ENCODE measurements at regions not wholly inside any gene's neighbourhood (a gene's known extent, or its start where the extent isn't known, plus 50 kb on each side); places are given as distances from the start of the nearest gene placed in this dataset.

GRCh38 chr6:14757418-14757817 lies 488.5 kb upstream of the JARID2 start:
- no peak for DNase-seq (ENCODE audit: low read depth, low spot score)
- no peak overlapping the region for H3K27ac Mint-ChIP-seq (ENCODE audit: unreplicated experiment)
- H3K27me3 Mint-ChIP-seq (ENCODE audit: low read depth), result no peaks in the 10 kb centered on the region
- peaks cover 2% of the 10 kb centered on the region for H3K9me3 Mint-ChIP-seq
- no peak for TF ChIP-seq CTCF (conservative IDR thresholded peaks at IDR 0.05)
- H3K36me3 Mint-ChIP-seq (ENCODE audit: low read depth), result no peaks in the 10 kb centered on the region
- no peak overlapping the region for H3K4me3 Mint-ChIP-seq
- peaks cover 5% of the 10 kb centered on the region for H3K4me1 Mint-ChIP-seq

GRCh38 chr6:14758421-14759081 lies 487.3 kb upstream of the JARID2 start:
- no peak for DNase-seq (ENCODE audit: low read depth, low spot score)
- no peak for TF ChIP-seq CTCF (conservative IDR thresholded peaks at IDR 0.05)
- H3K4me3 Mint-ChIP-seq, result no peak overlapping the region
- no peaks in the 10 kb centered on the region for H3K27me3 Mint-ChIP-seq (ENCODE audit: low read depth)
- no peak overlapping the region for H3K27ac Mint-ChIP-seq (ENCODE audit: unreplicated experiment)
- H3K4me1 Mint-ChIP-seq, result peaks cover 10% of the 10 kb centered on the region
- H3K9me3 Mint-ChIP-seq, result peaks cover 2% of the 10 kb centered on the region
- no peaks in the 10 kb centered on the region for H3K36me3 Mint-ChIP-seq (ENCODE audit: low read depth)

GRCh38 chr6:14759976-14760672 lies 485.7 kb upstream of the JARID2 start:
- H3K4me1 Mint-ChIP-seq, result peaks cover 4% of the 10 kb centered on the region
- H3K36me3 Mint-ChIP-seq (ENCODE audit: low read depth), result no peaks in the 10 kb centered on the region
- no peak for DNase-seq (ENCODE audit: low read depth, low spot score)
- H3K4me3 Mint-ChIP-seq, result no peak overlapping the region
- no peak for TF ChIP-seq CTCF (conservative IDR thresholded peaks at IDR 0.05)
- no peak overlapping the region for H3K27ac Mint-ChIP-seq (ENCODE audit: unreplicated experiment)
- no peaks in the 10 kb centered on the region for H3K27me3 Mint-ChIP-seq (ENCODE audit: low read depth)
- peaks cover 2% of the 10 kb centered on the region for H3K9me3 Mint-ChIP-seq

- H3K4me1 Mint-ChIP-seq, result peaks cover 12% of the 10 kb centered on the region
- H3K27me3 Mint-ChIP-seq (ENCODE audit: low read depth), result no peaks in the 10 kb centered on the region
- no peak overlapping the region for H3K27ac Mint-ChIP-seq (ENCODE audit: unreplicated experiment)
- TF ChIP-seq CTCF (conservative IDR thresholded peaks at IDR 0.05), result no peak
- H3K36me3 Mint-ChIP-seq (ENCODE audit: low read depth), result no peaks in the 10 kb centered on the region
- H3K4me3 Mint-ChIP-seq, result no peak overlapping the region
- DNase-seq (ENCODE audit: low read depth, low spot score), result no peak
- no peaks in the 10 kb centered on the region for H3K9me3 Mint-ChIP-seq
Measured at GRCh38 chr6:14762077-14762476, 483.8 kb upstream of the JARID2 start.

- Mint-ChIP-seq H3K9me3 (no peaks in the 10 kb centered on the region), H3K4me3 (no peak overlapping the region), H3K36me3 (ENCODE audit: low read depth) (no peaks in the 10 kb centered on the region), H3K4me1 (peaks cover 20% of the 10 kb centered on the region), H3K27ac (ENCODE audit: unreplicated experiment) (no peak overlapping the region), H3K27me3 (ENCODE audit: low read depth) (no peaks in the 10 kb centered on the region)
- no peak for DNase-seq (ENCODE audit: low read depth, low spot score)
- TF ChIP-seq CTCF (conservative IDR thresholded peaks at IDR 0.05), result no peak
Measured at GRCh38 chr6:14763139-14763538, 482.7 kb upstream of the JARID2 start.
